Muscle of arm (tissue), 1 donor: ENCODE measurements at regions not wholly inside any gene's neighbourhood (a gene's known extent, or its start where the extent isn't known, plus 50 kb on each side); places are given as distances from the start of the nearest gene placed in this dataset.
A peak's percentile ranks its signal among the peaks of the same experiment; 100 is the strongest.

Source experiments
- DNase-seq: peaks from one replicate; pipeline ENCODE4 v3.0.0-alpha.2; 2013

DNA sequence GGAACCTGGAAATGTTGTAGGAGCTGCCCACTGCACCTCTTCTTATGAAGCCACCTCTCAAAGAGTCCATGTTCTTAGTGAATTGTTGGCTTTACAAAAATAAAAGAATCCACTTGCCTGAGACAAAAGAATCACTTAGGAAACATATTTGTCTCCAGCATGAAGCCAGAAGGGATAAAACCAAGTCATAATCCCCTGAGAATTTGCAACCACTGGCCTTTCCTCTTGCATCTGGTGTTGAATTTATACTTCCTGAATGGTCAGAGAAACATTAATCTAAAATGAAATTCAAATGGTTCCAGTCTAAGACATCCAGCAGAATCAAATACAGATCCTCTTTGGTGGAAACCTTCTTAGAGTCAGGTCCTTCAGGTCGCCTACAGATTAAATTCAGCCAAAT lies 192.5 kb upstream of the ECI2 start:
- no peak for DNase-seq

GRCh38 chr6:4324746-4325145 lies 189.4 kb upstream of the ECI2 start:
- no peak for DNase-seq

GRCh38 chr6:4323322-4323721 lies 187.9 kb upstream of the ECI2 start:
- no peak for DNase-seq

DNA sequence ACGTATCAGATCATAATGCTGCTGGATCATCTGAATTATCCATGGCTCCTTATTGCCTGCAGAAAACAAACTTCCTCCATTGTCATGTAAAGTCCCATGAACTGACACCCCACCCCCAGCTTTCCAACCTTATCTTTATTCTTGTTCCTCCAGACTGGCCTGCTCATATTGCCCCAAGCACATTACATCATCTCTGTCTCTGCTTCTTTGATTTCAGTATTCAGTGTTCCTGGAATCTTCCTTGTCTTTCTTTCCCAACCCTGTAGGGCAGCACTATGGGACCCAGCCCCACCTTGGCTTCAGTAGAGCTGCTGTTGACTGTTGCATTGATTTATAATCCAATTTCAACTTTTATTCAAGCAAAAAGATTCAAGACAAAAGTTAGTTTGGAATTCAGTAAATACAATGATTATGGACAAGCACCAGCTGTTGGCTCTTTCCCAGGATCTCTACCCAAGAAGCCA lies 187.5 kb upstream of the ECI2 start:
- no peak for DNase-seq

- no peak for DNase-seq
Observed at GRCh38 chr6:4322134-4322845, 186.9 kb upstream of the ECI2 start.

DNA sequence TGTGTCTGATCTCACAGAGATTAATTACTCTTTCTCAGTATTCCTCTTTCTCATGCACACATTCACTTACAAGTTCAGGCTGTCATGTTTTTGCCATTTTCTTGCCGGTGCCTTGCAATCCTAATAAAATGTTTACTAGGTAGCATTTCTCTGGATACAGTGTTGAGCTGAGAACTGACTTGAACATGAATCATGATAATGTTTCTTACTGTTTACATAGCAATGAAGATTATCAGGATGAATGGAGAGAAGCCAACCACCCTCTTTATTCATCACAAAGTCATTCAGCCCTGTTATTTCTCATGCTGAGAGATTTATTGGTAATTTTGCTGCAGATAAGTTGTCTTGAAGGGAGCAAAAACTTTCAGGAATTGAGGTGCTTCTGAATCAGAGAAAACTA lies 185.5 kb upstream of the ECI2 start:
- DNase-seq = no peak

DNA sequence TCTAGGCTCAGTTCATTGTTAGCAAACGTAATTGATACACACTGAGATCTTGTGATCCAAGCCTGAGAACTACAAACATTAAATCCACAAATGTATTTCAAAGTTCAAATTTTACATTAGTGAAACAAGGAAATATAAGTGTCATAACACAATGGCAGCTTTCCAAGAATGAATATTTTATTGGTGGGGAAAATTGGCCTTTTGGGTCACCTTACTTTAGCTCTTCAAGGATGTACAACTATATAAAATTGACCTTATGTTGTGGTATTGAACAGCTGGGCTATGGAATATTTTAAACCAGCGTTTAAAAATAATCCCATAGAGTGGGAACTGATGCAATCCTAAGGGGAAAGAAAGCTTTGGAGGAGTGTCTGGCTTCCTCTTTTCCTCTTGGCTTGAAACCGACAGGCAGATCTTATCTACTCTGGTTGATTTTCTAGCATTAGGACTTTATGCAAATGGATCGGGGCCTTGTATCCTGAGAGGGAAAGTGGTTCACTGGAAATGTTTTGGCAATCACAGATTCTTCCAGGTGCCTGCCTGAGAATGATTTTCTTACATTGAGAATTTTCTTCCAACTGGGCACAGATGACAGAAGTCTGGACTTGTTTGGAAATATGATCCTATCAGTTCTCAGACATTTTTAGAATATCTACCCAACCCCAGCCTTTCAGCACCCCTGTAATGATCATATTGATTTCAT lies 184.8 kb upstream of the ECI2 start:
- peak; percentile 15 for DNase-seq

DNA sequence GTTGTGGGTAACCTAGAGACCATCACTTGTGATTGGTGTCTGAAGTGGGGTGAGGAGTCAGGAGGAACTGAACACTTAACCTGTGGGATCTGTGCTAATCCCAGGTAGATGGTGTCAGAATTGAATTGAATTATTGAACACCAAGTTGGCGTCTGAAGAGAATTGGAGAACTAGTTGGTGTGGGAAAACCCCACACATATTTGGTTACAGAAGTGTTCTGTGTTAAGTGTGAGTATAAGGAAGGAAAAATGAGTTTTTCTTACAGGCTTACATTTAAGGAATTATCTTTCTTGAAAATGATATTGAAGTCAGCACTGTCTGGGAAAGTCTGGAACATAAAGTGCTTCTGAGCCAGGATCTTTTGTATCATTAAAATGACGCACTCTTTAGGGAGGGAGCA lies 182.9 kb upstream of the ECI2 start:
- no peak for DNase-seq

GRCh38 chr6:4316867-4317400 lies 181.6 kb upstream of the ECI2 start:
- peak; percentile 31 for DNase-seq

DNA sequence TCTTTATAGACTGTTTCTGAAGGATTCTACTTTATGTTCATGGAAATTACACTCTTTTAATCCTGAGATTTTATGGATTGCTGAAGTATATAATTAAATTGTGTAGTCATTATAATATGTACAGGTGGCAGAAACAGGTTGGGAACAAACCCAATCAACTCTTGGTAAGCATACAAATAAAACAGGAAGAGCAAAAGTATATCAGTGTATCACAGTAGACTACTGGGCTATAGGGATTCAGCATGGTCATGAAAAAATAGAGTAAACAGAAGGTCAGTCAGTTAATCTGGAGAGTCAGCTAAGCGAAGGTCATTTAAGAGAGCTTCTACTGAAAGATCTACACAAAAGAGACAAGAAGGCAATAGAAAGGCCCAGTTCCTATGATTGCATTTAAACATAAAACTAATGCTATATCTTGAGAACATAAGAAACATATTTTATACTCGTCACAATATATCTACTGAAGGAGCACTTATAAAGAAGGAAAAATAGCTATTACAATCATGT lies 178.9 kb upstream of the ECI2 start:
- no peak for DNase-seq

- DNase-seq = no peak
Observed at GRCh38 chr6:4313044-4313686, 177.8 kb upstream of the ECI2 start.

GRCh38 chr6:4311976-4312860 lies 176.8 kb upstream of the ECI2 start:
- no peak for DNase-seq

DNA sequence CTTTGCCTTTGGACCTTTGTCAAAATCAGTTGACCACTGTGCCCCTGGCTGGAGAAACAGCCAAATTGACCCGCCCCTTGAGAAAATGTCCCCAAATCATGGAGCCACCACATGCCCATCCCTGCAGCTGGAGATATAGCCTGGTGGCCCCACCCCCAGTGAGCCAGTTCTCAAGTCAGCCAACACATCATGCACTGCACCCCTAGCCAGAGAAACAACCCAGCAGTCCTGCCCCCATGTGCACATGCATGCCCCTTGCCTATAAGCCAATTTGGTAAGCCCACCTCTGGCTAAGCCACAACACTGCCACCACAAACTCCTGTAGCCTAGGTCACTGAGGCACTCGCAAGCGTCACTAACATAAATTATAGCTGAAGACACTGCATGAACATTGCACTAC lies 174.2 kb upstream of the ECI2 start:
- no peak for DNase-seq

DNA sequence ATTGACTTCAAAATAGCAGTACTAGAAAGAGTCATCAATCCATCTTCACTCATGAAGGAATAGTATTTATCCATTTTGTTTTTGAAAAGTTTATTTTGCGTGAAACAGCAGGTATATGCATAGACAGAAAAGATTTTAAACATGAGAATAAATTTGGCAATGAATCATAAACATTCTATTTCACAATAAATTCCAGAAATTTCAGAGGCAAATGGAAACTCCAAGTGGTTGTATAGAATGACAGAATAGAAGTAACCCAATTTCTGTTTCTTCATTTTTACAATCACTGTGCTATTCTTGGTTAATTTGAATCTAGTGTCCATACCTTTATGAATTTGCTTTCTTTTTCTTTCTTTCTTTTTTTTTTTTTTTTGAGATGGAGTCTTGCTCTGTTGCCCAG lies 173.0 kb upstream of the ECI2 start:
- DNase-seq = no peak

- DNase-seq = no peak
Observed at GRCh38 chr6:4304927-4305455, 169.6 kb upstream of the ECI2 start.

DNA sequence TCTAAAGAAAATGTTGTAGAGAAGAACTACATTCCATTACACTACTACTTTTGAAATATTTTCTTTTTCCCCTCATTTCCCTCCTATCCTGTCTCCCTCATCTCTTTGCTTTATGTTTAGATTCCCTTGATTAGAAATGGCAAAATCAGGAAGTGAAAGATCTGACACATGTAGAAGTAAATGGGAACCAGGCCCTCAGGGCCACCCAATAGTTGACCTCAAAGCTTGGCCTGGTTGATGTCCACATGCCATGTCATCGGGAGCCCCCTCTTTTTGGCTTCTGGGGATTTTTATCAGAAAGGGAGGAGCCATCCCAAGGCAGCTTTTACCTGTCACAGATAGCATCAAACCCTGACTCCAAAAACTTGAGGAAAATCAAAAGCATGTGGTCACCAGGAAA lies 168.3 kb upstream of the ECI2 start:
- no peak for DNase-seq

- no peak for DNase-seq
Observed at GRCh38 chr6:4302524-4302923, 167.1 kb upstream of the ECI2 start.

DNA sequence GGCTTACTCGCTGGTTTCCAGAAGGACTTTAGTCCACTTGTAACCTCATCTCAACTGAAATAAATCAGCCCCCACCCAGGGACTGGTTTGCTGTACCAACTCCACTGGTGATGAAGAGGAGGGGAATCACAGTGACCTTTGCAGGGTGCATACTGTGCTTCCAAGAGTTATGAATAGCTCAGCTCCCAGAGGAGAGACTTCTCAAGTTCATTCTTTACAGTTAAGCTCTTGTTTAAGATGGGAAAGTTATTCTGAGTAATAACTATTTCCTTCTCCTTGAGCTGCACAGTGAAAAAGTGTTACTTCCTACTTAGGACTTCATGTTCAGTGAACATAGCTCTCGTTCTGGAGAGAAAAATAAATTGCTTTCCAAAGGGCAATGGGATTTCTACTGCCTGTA lies 166.5 kb upstream of the ECI2 start:
- no peak for DNase-seq

DNA sequence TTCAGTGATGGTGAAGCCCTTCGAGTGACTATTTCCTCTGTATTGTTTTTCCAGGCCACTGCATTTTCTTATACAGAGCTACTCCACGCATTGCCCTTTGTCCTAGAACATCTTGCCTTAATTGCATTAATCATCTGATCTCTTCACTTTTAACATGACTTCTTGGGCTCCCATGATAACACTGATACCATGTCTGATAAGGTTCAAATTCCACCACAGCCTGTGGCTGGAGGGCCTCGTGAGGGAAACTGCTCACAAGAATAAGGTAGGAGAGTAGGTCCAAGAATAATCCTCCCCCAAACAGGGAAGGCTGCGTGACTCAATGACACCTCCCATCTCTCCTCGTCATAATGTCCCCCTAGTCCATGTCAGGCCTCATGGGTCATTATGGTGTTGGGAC lies 165.5 kb upstream of the ECI2 start:
- DNase-seq = no peak

GRCh38 chr6:4299476-4299875 lies 164.1 kb upstream of the ECI2 start:
- no peak for DNase-seq

GRCh38 chr6:4297348-4297747 lies 162.0 kb upstream of the ECI2 start:
- DNase-seq = no peak
